Choroid plexus epithelial cell (primary cell): ENCODE measurements at regions not wholly inside any gene's neighbourhood (a gene's known extent, or its start where the extent isn't known, plus 50 kb on each side); places are given as distances from the start of the nearest gene placed in this dataset.

Source experiments
- DNase-seq: peaks from one replicate; pipeline ENCODE4 v3.0.0-alpha.2; 2010; ENCODE audit warnings: low read depth
- H3K4me3 ChIP-seq: 2 replicates; pipeline ENCODE4 v1.5.1; 2011; ENCODE audit warnings: low read depth, mild to moderate bottlenecking, control low read depth, low read length, moderate library complexity
- TF ChIP-seq, protein P1 (sequence below): conservative IDR thresholded peaks from 2 replicates; pipeline ENCODE4 v1.5.1; 2011; ENCODE audit warnings: low read depth, mild to moderate bottlenecking, control low read depth, inconsistent platforms, low read length, moderate library complexity

DNA sequence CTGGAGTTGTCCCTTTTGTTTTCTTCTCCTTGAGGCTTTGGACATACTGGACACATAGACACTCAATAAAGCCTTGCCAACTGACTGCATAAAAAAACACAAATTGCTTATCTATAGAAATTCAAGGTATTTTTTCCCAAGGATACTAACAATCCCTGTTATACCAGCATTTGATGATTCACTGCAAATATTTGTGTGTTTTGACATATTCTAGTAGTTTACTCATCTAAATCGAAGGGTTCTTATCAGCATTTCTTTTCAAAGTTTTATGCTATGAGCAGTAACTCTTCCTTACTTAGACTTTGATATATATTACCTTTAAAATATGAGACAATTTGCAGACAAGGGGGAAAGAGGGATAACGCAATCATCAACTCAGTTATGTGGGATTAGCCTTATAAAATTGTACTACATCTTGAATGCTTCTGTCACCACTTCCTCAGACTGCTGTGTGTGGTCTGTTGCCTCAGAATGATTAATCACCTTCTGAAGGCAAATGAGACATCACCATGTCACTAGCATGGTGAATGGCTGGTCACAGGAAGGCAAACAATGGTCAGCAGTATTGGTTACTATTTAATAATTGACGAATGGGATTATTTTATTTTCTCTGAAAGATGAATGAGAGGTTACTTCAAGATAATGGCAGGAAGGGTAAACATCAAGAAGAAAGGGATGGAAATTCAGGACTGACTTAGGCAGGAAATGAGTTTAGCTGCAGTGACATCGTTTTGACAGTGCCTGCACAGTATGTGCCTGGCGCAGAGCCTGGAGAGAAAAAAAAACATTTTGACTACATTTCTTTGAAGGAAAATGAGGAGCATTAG is 544.3 kb upstream of the CNKSR2 start:
- no peak overlapping the region for H3K4me3 ChIP-seq
- TF ChIP-seq, protein P1, sequence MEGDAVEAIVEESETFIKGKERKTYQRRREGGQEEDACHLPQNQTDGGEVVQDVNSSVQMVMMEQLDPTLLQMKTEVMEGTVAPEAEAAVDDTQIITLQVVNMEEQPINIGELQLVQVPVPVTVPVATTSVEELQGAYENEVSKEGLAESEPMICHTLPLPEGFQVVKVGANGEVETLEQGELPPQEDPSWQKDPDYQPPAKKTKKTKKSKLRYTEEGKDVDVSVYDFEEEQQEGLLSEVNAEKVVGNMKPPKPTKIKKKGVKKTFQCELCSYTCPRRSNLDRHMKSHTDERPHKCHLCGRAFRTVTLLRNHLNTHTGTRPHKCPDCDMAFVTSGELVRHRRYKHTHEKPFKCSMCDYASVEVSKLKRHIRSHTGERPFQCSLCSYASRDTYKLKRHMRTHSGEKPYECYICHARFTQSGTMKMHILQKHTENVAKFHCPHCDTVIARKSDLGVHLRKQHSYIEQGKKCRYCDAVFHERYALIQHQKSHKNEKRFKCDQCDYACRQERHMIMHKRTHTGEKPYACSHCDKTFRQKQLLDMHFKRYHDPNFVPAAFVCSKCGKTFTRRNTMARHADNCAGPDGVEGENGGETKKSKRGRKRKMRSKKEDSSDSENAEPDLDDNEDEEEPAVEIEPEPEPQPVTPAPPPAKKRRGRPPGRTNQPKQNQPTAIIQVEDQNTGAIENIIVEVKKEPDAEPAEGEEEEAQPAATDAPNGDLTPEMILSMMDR: no peak
- peak; percentile 27 for DNase-seq

DNA sequence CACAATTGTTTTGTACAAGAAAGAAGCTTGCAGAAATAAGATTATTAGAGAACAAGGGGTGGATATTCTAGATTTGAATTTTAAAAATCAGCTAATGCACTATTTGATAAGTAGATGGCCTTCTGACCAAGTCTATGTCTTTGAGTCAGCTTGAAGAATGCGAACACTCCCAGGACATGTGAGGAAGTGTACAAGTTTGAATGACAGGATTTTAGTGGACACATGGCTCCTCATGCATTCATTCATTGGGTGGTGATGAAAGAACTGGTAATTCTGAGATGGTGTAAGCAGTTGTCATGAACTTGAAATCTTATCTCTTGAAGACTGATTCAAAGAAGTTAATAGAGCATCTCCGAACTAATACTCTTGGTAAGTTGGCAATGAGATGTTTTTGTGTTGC is 548.2 kb upstream of the CNKSR2 start:
- DNase-seq: no peak
- TF ChIP-seq, protein P1: no peak
- H3K4me3 ChIP-seq: no peak overlapping the region

DNA sequence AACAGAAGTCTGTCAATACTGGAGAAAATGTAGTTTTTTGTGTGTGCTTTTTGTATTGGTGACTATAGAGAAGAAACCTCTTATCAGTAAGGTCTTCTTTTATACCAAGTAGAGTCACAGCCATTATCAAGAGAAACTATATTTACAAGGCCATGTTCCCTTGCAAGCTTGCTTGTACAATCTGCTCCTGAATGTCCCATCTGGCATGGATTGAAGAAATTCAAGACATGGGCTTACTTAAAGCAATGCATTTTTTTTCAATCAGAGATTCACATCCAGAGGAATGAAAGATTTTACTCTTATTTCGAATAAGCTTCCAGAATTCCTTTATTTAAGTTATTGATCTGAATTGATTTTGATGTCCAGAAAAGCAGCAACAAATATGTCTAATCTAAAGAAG is 537.3 kb upstream of the RPS6KA3 start:
- DNase-seq: no peak
- TF ChIP-seq, protein P1: no peak
- no peak overlapping the region for H3K4me3 ChIP-seq

DNA sequence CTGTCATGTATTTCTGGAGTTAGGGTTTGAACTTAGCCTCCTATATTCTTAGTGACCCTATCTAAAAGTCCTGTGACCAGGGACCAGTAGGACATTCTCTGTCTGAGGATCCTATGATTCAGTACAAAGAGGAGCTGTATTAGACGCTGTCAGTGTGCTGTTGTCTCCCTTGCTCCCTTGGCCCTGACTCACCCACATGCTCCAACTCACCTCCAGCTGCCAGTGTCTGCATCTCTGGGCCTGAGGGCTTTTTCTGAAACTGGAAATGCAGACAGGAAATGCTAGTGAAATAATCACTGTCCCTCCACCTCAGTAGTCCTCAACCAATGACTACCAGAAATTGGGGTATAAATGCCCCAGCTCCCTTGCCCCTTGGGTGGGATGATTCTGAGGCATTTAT is 535.3 kb upstream of the RPS6KA3 start:
- DNase-seq: no peak
- no peak overlapping the region for H3K4me3 ChIP-seq
- TF ChIP-seq, protein P1: no peak

DNA sequence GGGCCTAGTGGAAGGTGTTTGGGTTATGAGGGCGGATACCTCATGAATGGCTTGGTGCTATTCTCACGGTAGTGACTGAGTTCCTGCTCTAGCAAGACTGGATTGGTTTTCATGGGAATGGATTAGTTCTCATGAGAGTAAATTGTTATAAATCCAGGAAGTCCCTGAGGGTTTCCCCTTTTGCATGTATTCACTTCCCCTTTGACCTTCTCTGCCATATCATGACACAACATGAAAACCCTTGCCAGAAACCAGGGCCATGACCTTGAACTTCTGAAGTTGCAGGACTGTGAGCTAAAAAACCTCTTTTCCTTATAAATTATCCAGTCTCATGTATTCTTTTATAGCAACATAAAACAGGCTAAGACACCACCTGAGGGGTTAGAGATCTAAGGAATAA is 529.7 kb upstream of the RPS6KA3 start:
- no peak overlapping the region for H3K4me3 ChIP-seq
- TF ChIP-seq, protein P1: no peak
- no peak for DNase-seq

DNA sequence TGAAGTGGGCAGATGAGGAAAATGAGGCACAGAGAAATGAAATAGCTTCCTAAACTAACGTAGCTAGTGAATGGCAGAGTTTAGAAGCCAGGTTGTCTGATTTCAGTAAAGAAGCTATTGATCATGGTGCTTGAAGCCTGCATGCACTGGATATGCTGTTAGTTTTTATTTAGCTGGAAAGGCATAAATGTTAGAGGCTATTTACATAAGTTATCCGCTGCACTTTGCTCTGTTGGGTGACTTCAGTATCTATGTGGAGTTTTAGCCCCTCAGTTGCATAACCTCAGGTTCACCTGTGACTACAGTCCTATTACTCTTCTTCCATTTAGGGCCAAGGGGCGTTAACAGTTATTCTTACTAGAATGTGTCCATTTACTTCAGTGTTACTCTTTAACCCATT is 522.4 kb upstream of the RPS6KA3 start:
- no peak overlapping the region for H3K4me3 ChIP-seq
- no peak for DNase-seq
- TF ChIP-seq, protein P1: no peak

DNA sequence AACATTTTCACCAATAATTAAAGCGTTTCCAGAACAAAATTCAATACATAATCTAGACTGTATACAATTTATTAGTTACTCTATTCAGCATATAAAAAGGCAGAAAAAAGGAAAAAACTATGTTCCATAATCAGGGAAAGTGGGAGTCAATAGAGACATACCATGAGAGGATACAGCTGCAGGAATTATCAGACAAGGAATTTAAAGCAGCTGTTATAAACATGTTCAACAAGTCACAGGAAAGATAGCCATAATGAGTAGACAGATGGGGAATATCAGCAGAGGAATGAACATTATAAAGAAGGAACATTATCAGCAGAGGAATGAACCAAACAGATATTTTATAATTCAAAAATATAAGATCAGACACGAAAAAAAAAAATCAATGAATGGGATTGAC is 500.6 kb upstream of the RPS6KA3 start:
- no peak overlapping the region for H3K4me3 ChIP-seq
- TF ChIP-seq, protein P1: no peak
- DNase-seq: no peak
